Ovary (tissue), 7 donors: ENCODE measurements at regions not wholly inside any gene's neighbourhood (a gene's known extent, or its start where the extent isn't known, plus 50 kb on each side); places are given as distances from the start of the nearest gene placed in this dataset.

ENCODE experiments used
- DNase-seq, 5 donors: peaks; one replicate each; pipeline ENCODE4 v3.0.0-alpha.2; 2019 to 2020
- H3K27ac ChIP-seq, 2 donors: fragments of 200-600 bp; one replicate each; pipeline versions ENCODE4 v1.5.1 to v1.8.0; 2019 to 2022
- H3K27me3 ChIP-seq: fragments of 200-600 bp; one replicate; pipeline ENCODE4 v1.8.0; 2022
- H3K36me3 ChIP-seq: fragments of 200-600 bp; sonication (generic); one replicate; pipeline ENCODE4 v1.5.1; 2019
- H3K4me1 ChIP-seq: one replicate; pipeline ENCODE4 v1.8.1; 2013; ENCODE audit warnings: mild to moderate bottlenecking, moderate library complexity; ENCODE audit not compliant: insufficient read depth
- H3K4me3 ChIP-seq: fragments of 200-600 bp; sonication (generic); one replicate; pipeline ENCODE4 v1.5.1; 2017
- H3K9me3 ChIP-seq, 2 donors: fragments of 200-600 bp in 1 of 2; sonication (generic) in 1 of 2; one replicate each; pipeline versions ENCODE4 v1.5.1 to v1.8.1; 2013 to 2019; ENCODE audit warnings: mild to moderate bottlenecking in 1 of 2, moderate library complexity in 1 of 2
- CTCF ChIP-seq, 3 donors: fragments of 450-650 bp in 2 of 3; fragments of 200-600 bp in 1 of 3; IDR thresholded peaks; one replicate each; pipeline versions ENCODE4 v1.5.1 to v1.8.0; 2016 to 2022; ENCODE audit warnings: antibody characterized with exemption in 3 of 3, mild to moderate bottlenecking in 1 of 3
- EP300 ChIP-seq: sonication (generic); formaldehyde crosslinking; IDR thresholded peaks from one replicate; pipeline ENCODE4 v1.6.1; 2017; ENCODE audit warnings: antibody characterized with exemption
- POLR2A ChIP-seq: fragments of 450-650 bp; IDR thresholded peaks from one replicate; pipeline ENCODE4 v1.6.1; 2017; ENCODE audit warnings: antibody characterized with exemption, mild to moderate bottlenecking, moderate library complexity
- WGBS, 3 donors: extraction: QIAGEN DNeasy Blood & Tissue Kit in 1 of 3; methylation state at CpG; one replicate each; pipeline versions ENCODE4 v1.1.5 to v1.1.7; 2013 to 2017; 5-methylcytosine and 5-hydroxymethylcytosine counted together
- intact Hi-C, 4 donors: fragments of 100-400 bp; cut with DNase I; formaldehyde crosslinking; loops; one replicate each; pipeline versions ENCODE4 v1.11.0 to v1.15.1; 2022 to 2023
- donor health status: DM: no; HTN: no; CAD: no; lungs with moderate emphysema.
- donor health status: DM: no; HTN: no; CAD: no.
- donor health status: Bipolar disorder and iron deficiency.
- donor health status: DM: no; HTN: no; CAD: no.
- donor health status: DM: yes; HTN: yes; CAD: no.

- H3K4me3 ChIP-seq = no peak overlapping the region
- no peak overlapping the region for H3K27ac ChIP-seq
- no peaks in the 10 kb centered on the region for H3K4me1 ChIP-seq
- H3K36me3 ChIP-seq = no peaks in the 10 kb centered on the region
- intact Hi-C loops = no loop called here
- no peak for TF ChIP-seq EP300
- no peaks in the 10 kb centered on the region for H3K27me3 ChIP-seq
- no peak for DNase-seq
- no peaks in the 10 kb centered on the region for H3K9me3 ChIP-seq
Observed at GRCh38 chr11:24134879-24135589, 361.8 kb upstream of the LUZP2 start.

DNA sequence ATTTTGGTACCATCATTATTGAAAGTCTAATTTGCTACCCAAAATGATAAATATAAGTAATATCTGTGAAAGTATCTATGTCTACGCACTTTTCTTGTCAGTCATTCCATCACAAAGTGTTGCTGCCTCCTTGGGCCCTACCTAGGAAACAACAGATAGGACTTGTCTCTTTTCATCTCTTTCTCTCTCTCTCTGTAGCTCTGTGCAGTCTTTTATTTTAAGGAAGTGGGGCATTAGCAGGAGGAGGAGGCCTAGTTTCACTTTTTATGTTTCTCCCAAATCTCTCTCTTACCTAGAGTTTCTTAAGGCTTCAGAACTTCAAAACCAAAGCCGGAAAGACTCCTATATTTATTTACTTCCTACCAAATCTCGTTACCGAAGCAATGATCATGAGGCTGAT, 354.8 kb upstream of the LUZP2 start:
- WGBS, 3 donors = 76 to 85% (median 81%) methylated on average over 4 of the region's 4 CpGs

GRCh38 chr11:24145411-24145810, 351.4 kb upstream of the LUZP2 start:
- Histone ChIP-seq H3K4me3 (no peak overlapping the region), H3K27ac (no peak overlapping the region), H3K36me3 (no peaks in the 10 kb centered on the region), H3K9me3 (peaks cover 0 to 3% of the 10 kb centered on the region in 2 donors), H3K4me1 (no peaks in the 10 kb centered on the region), H3K27me3 (no peaks in the 10 kb centered on the region)
- no peak for TF ChIP-seq CTCF (IDR thresholded peaks at IDR 0.05)
- TF ChIP-seq EP300 = no peak
- no peak for DNase-seq
- 36 to 64% (median 39%) methylated on average over 5 of the region's 5 CpGs for WGBS, 3 donors
- intact Hi-C loops = no loop called here

More for the DNA sequence above, 354.8 kb upstream of the LUZP2 start:
- no peaks in the 10 kb centered on the region for H3K36me3 ChIP-seq
- no peaks in the 10 kb centered on the region for H3K9me3 ChIP-seq
- no peak overlapping the region for H3K27ac ChIP-seq
- intact Hi-C loops = no loop called here
- no peak overlapping the region for H3K4me3 ChIP-seq
- no peak for DNase-seq
- no peaks in the 10 kb centered on the region for H3K4me1 ChIP-seq
- TF ChIP-seq EP300 (no peak), CTCF (IDR thresholded peaks at IDR 0.05) (no peak), POLR2A (no peak)
- H3K27me3 ChIP-seq = no peaks in the 10 kb centered on the region

- peaks cover 0 to 3% of the 10 kb centered on the region in 2 donors for H3K9me3 ChIP-seq
- intact Hi-C loops = no loop called here
- no peak overlapping the region for H3K4me3 ChIP-seq
- no peaks in the 10 kb centered on the region for H3K27me3 ChIP-seq
- H3K4me1 ChIP-seq = no peaks in the 10 kb centered on the region
- no peaks in the 10 kb centered on the region for H3K36me3 ChIP-seq
- DNase-seq = no peak
- H3K27ac ChIP-seq = no peak overlapping the region
- no peak for TF ChIP-seq POLR2A
- no peak for TF ChIP-seq CTCF (IDR thresholded peaks at IDR 0.05)
- TF ChIP-seq EP300 = no peak
- 70 to 77% (median 76%) methylated on average over 1 of the region's 1 CpG for WGBS, 3 donors
Observed at GRCh38 chr11:24153337-24153736, 343.5 kb upstream of the LUZP2 start.

- H3K27ac ChIP-seq = no peak overlapping the region
Observed at GRCh38 chr11:24155792-24156191, 341.1 kb upstream of the LUZP2 start.

More at GRCh38 chr11:24155792-24156191, 341.1 kb upstream of the LUZP2 start:
- TF ChIP-seq EP300 = no peak
- TF ChIP-seq CTCF (IDR thresholded peaks at IDR 0.05) = no peak
- no peak for TF ChIP-seq POLR2A
- WGBS, 3 donors = 80 to 86% (median 85%) methylated on average over 7 of the region's 7 CpGs
- H3K4me3 ChIP-seq = no peak overlapping the region
- no peaks in the 10 kb centered on the region for H3K4me1 ChIP-seq
- H3K36me3 ChIP-seq = no peaks in the 10 kb centered on the region
- no peak for DNase-seq
- no peaks in the 10 kb centered on the region for H3K9me3 ChIP-seq
- no peaks in the 10 kb centered on the region for H3K27me3 ChIP-seq
- intact Hi-C loops = no loop called here
